GM12878 (cell line): ENCODE measurements at regions not wholly inside any gene's neighbourhood (a gene's known extent, or its start where the extent isn't known, plus 50 kb on each side); places are given as distances from the start of the nearest gene placed in this dataset.

Experiments
- ATAC-seq: fragments of 200-7000 bp; cut with Tn5 transposase; 3 replicates; pipeline ENCODE4 v1.9.1; 2020; ENCODE audit warnings: mild to moderate bottlenecking, moderate library complexity
- BruUV-seq: library from RNA; stranded (reverse); fragments of 400-500 nt; replicated peaks from 2 replicates; lab custom pipeline; 2021; lab: Mats Ljungman, UMichigan
- CTCF ChIA-PET: fragments of 300-600 bp; sonication (Branson Sonifier 250); formaldehyde crosslinking; extraction: SDS; loops from one replicate; lab custom pipeline; 2021; ENCODE audit warnings: inconsistent platforms; lab: Yijun Ruan, JAX
- POLR2A ChIA-PET: fragments of 350-600 bp; formaldehyde crosslinking; extraction: SDS; loops from one replicate; lab custom pipeline; 2021; ENCODE audit warnings: inconsistent platforms; lab: Charles Lee
- RAD21 ChIA-PET: fragments of 300-600 bp; sonication (Branson Sonifier 250); formaldehyde crosslinking; loops from one replicate; lab custom pipeline; 2023; ENCODE audit warnings: antibody characterized with exemption; ENCODE audit not compliant: unreplicated experiment; lab: Charles Lee
- SMC1A ChIA-PET: fragments of 300-600 bp; sonication (Branson Sonifier 250); formaldehyde crosslinking; loops from one replicate; lab custom pipeline; 2023; ENCODE audit not compliant: unreplicated experiment, uncharacterized antibody; lab: Charles Lee
- DNase-seq: peaks from one replicate; pipeline ENCODE4 v3.0.0-alpha.2; 2011; ENCODE audit warnings: low read depth, low spot score
- FAIRE-seq: peaks from 3 replicates; lab custom pipeline; 2011; peaks lifted over from hg19 to GRCh38; lab: Jason Lieb, UNC
- H2AFZ ChIP-seq: 2 replicates; pipeline ENCODE4 v1.6.0; 2011; ENCODE audit warnings: low read depth, low read length, control low read depth; ENCODE audit not compliant: control insufficient read depth
- H3K27ac ChIP-seq: 2 replicates; pipeline ENCODE4 v1.5.1; 2011; ENCODE audit warnings: control low read depth; ENCODE audit not compliant: control insufficient read depth, insufficient read depth
- H3K27me3 ChIP-seq, 2 experiments: replicated peaks in 1 of 2; 2 replicates each; pipeline versions ENCODE4 v1.6.0 to v1.6.1; 2011; ENCODE audit warnings: low read length in 1 of 2; ENCODE audit not compliant: control insufficient read depth in 2 of 2, insufficient read depth in 2 of 2
- H3K36me3 ChIP-seq, 2 experiments: 2 replicates each; pipeline ENCODE4 v1.5.1; 2011; ENCODE audit warnings: low read length in 1 of 2; ENCODE audit not compliant: control insufficient read depth in 2 of 2, insufficient read depth in 2 of 2
- H3K4me1 ChIP-seq: 2 replicates; pipeline ENCODE4 v1.6.1; 2011; ENCODE audit warnings: mild to moderate bottlenecking, low read length, moderate library complexity, mixed read lengths; ENCODE audit not compliant: control insufficient read depth, insufficient read depth
- H3K4me2 ChIP-seq: 2 replicates; pipeline ENCODE4 v1.6.0; 2011; ENCODE audit warnings: control low read depth; ENCODE audit not compliant: control insufficient read depth, insufficient read depth
- H3K4me3 ChIP-seq: fragments of 200-600 bp; sonication (generic); 2 replicates; pipeline ENCODE4 v1.5.1; 2016
- H3K79me2 ChIP-seq: 2 replicates; pipeline ENCODE4 v1.6.0; 2011; ENCODE audit warnings: low read length; ENCODE audit not compliant: control insufficient read depth, insufficient read depth
- H3K9ac ChIP-seq: 2 replicates; pipeline ENCODE4 v1.8.0; 2011; ENCODE audit warnings: low read length, control low read depth, mixed read lengths; ENCODE audit not compliant: control insufficient read depth, insufficient read depth
- H3K9me3 ChIP-seq: replicated peaks from 3 replicates; pipeline ENCODE4 v1.5.1; 2011; ENCODE audit warnings: mild to moderate bottlenecking, low read length; ENCODE audit not compliant: control insufficient read depth, insufficient read depth
- H4K20me1 ChIP-seq: 2 replicates; pipeline ENCODE4 v1.6.0; 2011; ENCODE audit not compliant: control insufficient read depth, insufficient read depth
- BACH1 ChIP-seq: fragments of 450-650 bp; IDR thresholded peaks from 2 replicates; pipeline ENCODE4 v1.6.1; 2017; ENCODE audit warnings: mild to moderate bottlenecking, borderline replicate concordance
- BMI1 ChIP-seq: fragments of 450-650 bp; IDR thresholded peaks from 2 replicates; pipeline ENCODE4 v1.6.1; 2016; ENCODE audit warnings: mild to moderate bottlenecking, moderate library complexity, borderline replicate concordance
- CHD1 ChIP-seq: IDR thresholded peaks from 2 replicates; pipeline ENCODE4 v1.6.1; 2012; ENCODE audit warnings: low read depth, low read length, improper control_type of control experiment
- ESRRA ChIP-seq: IDR thresholded peaks from 2 replicates; pipeline ENCODE4 v1.6.1; 2012; ENCODE audit warnings: mild to moderate bottlenecking, low read length, improper control_type of control experiment
- ETV6 ChIP-seq, 2 experiments: fragments of 450-650 bp in 1 of 2; IDR thresholded peaks in 1 of 2; conservative IDR thresholded peaks in 1 of 2; 2 replicates each; pipeline ENCODE4 v1.6.1; 2014; ENCODE audit warnings: antibody characterized with exemption in 1 of 2, borderline replicate concordance in 1 of 2, low read depth in 1 of 2, mild to moderate bottlenecking in 1 of 2, moderate library complexity in 1 of 2
- IRF3 ChIP-seq: fragments of 450-650 bp; IDR thresholded peaks from 2 replicates; pipeline ENCODE4 v1.6.1; 2014; ENCODE audit warnings: mild to moderate bottlenecking
- JUNB ChIP-seq: IDR thresholded peaks from 2 replicates; pipeline ENCODE4 v1.6.1; 2016; ENCODE audit warnings: antibody characterized with exemption, mild to moderate bottlenecking
- KLF5 ChIP-seq: fragments of 450-650 bp; IDR thresholded peaks from 2 replicates; pipeline ENCODE4 v1.6.1; 2014; ENCODE audit warnings: mild to moderate bottlenecking; ENCODE audit not compliant: partially characterized antibody
- LARP7 ChIP-seq: fragments of 450-650 bp; IDR thresholded peaks from 2 replicates; pipeline ENCODE4 v1.6.1; 2017; ENCODE audit warnings: mild to moderate bottlenecking
- MLLT1 ChIP-seq: fragments of 450-650 bp; IDR thresholded peaks from 2 replicates; pipeline ENCODE4 v1.6.1; 2016; ENCODE audit warnings: mild to moderate bottlenecking
- MXI1 ChIP-seq: fragments of 150-350 bp; IDR thresholded peaks from 2 replicates; pipeline ENCODE4 v1.6.1; 2011; ENCODE audit warnings: low read depth, mild to moderate bottlenecking, inconsistent platforms, low read length, improper control_type of control experiment
- NFYA ChIP-seq: IDR thresholded peaks from 2 replicates; pipeline ENCODE4 v1.6.1; 2011; ENCODE audit warnings: low read depth, mild to moderate bottlenecking, low read length, improper control_type of control experiment, borderline replicate concordance
- NR2F1 ChIP-seq: fragments of 450-650 bp; conservative IDR thresholded peaks from 2 replicates; pipeline ENCODE4 v1.6.1; 2017; ENCODE audit warnings: mild to moderate bottlenecking
- SKIL ChIP-seq: fragments of 450-650 bp; IDR thresholded peaks from 2 replicates; pipeline ENCODE4 v1.6.1; 2017; ENCODE audit warnings: mild to moderate bottlenecking, low read depth, inconsistent platforms; ENCODE audit not compliant: poor library complexity, severe bottlenecking
- TBL1XR1 ChIP-seq: IDR thresholded peaks from 2 replicates; pipeline ENCODE4 v1.6.1; 2012; ENCODE audit warnings: low read depth, low read length, improper control_type of control experiment
- TCF7 ChIP-seq: IDR thresholded peaks from 2 replicates; pipeline ENCODE4 v1.6.1; 2014; ENCODE audit warnings: antibody characterized with exemption, borderline replicate concordance
- WGBS: methylation state at CpG from one replicate; pipeline ENCODE4 v1.1.6; 2016; ENCODE audit warnings: low lambda C conversion rate; ENCODE audit not compliant: insufficient replicate concordance, insufficient coverage; ENCODE audit errors: missing lambda C conversion rate; 5-methylcytosine and 5-hydroxymethylcytosine counted together
- in situ Hi-C: fragments of 300-500 bp; cut with MboI; formaldehyde crosslinking; loops from 9 replicates; pipeline ENCODE4 v1.14.3; 2018; ENCODE audit warnings: mixed read lengths
- intact Hi-C: fragments of 100-400 bp; cut with micrococcal nuclease; formaldehyde crosslinking; loops from one replicate; pipeline ENCODE4 v1.14.2; 2022; ENCODE audit not compliant: unreplicated experiment

GRCh38 chr3:82224661-82225060 lies 463.2 kb upstream of the GBE1 start:
- CTCF ChIA-PET, result no interaction called here
- POLR2A ChIA-PET, result no interaction called here
- H3K36me3 ChIP-seq, result no peaks in the 10 kb centered on the region
- H3K4me3 ChIP-seq, result no peak overlapping the region
- intact Hi-C loops, result no loop called here
- no peak overlapping the region for H2AFZ ChIP-seq
- no TSS peak for BruUV-seq
- no peaks in the 10 kb centered on the region for H3K27me3 ChIP-seq
- no peak for TF ChIP-seq NR2F1
- no peak for TF ChIP-seq BACH1
- no peak for TF ChIP-seq TCF7
- TF ChIP-seq IRF3, result no peak
- no peak for TF ChIP-seq LARP7
- TF ChIP-seq ETV6 (conservative IDR thresholded peaks at IDR 0.05 in 1 of 2, IDR thresholded peaks at IDR 0.05 in 1 of 2; ENCODE audit: borderline replicate concordance in 1 of 2, low read depth in 1 of 2), result no peak
- DNase-seq (no peak), ATAC-seq (no peak), FAIRE-seq (no peak)
- H3K9me3 ChIP-seq, result no peaks in the 10 kb centered on the region; the same call in 2 of the 3 replicates
- no peak overlapping the region for H3K9ac ChIP-seq
- H3K27ac ChIP-seq, result no peak overlapping the region
- no peaks in the 10 kb centered on the region for H4K20me1 ChIP-seq
- WGBS, result 5% methylated on average over 4 of the region's 4 CpGs
- no peaks in the 10 kb centered on the region for H3K79me2 ChIP-seq
- RAD21 ChIA-PET, result no interaction called here
- in situ Hi-C loops, result no loop called here
- no peak overlapping the region for H3K4me2 ChIP-seq
- SMC1A ChIA-PET, result no interaction called here
- no peaks in the 10 kb centered on the region for H3K4me1 ChIP-seq

- no TSS peak for BruUV-seq
- RAD21 ChIA-PET, result no interaction called here
- TF ChIP-seq MXI1, result no peak
- TF ChIP-seq BMI1, result no peak
- TF ChIP-seq CHD1, result no peak
- TF ChIP-seq KLF5, result no peak
- TF ChIP-seq SKIL, result no peak
- no peak for TF ChIP-seq NFYA
- no peak for TF ChIP-seq ESRRA
- TF ChIP-seq JUNB, result no peak
- TF ChIP-seq TBL1XR1, result no peak
- TF ChIP-seq MLLT1, result no peak
These were observed 461.0 kb upstream of the GBE1 start for GRCh38 chr3:82222401-82222800.

More at GRCh38 chr3:82222401-82222800, 461.0 kb upstream of the GBE1 start:
- H3K4me3 ChIP-seq, result no peak overlapping the region
- no peaks in the 10 kb centered on the region for H3K36me3 ChIP-seq
- CTCF ChIA-PET, result no interaction called here
- SMC1A ChIA-PET, result no interaction called here
- no peak overlapping the region for H2AFZ ChIP-seq
- FAIRE-seq, result no peak
- H3K79me2 ChIP-seq, result no peaks in the 10 kb centered on the region
- H3K27ac ChIP-seq, result no peak overlapping the region
- in situ Hi-C loops (no loop called here), intact Hi-C loops (no loop called here)
- H4K20me1 ChIP-seq, result no peaks in the 10 kb centered on the region
- H3K4me2 ChIP-seq, result no peak overlapping the region
- H3K27me3 ChIP-seq, result no peaks in the 10 kb centered on the region
- ATAC-seq, result no peak
- POLR2A ChIA-PET, result no interaction called here
- no peak for DNase-seq
- no peaks in the 10 kb centered on the region for H3K4me1 ChIP-seq
- H3K9ac ChIP-seq, result no peak overlapping the region
- H3K9me3 ChIP-seq, result no peaks in the 10 kb centered on the region; the same call in 2 of the 3 replicates
- WGBS, result 38% methylated on average over 1 of the region's 1 CpG
